Retinal pigment epithelial cell (primary cell): ENCODE measurements at regions not wholly inside any gene's neighbourhood (a gene's known extent, or its start where the extent isn't known, plus 50 kb on each side); places are given as distances from the start of the nearest gene placed in this dataset.
"Not testable (repeated sequence)": the region's sequence is repeated elsewhere in the genome, so short reads cannot be mapped to it uniquely, and the experiment has no call there.

Experiments used
- DNase-seq: peaks from one replicate; pipeline ENCODE4 v3.0.0-alpha.2; 2010; ENCODE audit warnings: low read depth
- H3K4me3 ChIP-seq: 2 replicates; pipeline ENCODE4 v1.5.1; 2011; ENCODE audit warnings: mild to moderate bottlenecking, low read length, control low read depth, moderate library complexity
- TF ChIP-seq, protein P1 (sequence below): conservative IDR thresholded peaks from 2 replicates; pipeline ENCODE4 v1.5.1; 2011; ENCODE audit warnings: low read depth, low read length, control low read depth, inconsistent platforms

DNA sequence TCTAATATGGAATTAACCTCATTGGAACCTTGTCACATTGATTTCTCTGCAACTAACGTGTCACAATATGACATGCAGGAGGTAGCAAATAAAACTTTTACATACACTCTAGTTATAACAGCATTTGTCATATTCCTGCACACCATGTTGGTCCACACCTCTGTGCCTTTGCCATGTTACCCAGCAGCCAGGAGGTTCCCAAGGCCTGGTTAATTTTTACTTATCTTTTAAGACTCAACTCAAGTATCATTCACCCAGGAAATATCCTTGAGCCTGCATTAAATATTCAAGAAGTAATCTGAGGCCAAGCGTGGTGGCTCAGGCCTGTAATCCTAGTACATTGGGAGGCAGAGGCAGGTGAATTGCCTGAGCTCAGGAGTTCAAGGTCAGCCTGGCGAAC lies 447.2 kb upstream of the NR5A2 start:
- TF ChIP-seq, protein P1, sequence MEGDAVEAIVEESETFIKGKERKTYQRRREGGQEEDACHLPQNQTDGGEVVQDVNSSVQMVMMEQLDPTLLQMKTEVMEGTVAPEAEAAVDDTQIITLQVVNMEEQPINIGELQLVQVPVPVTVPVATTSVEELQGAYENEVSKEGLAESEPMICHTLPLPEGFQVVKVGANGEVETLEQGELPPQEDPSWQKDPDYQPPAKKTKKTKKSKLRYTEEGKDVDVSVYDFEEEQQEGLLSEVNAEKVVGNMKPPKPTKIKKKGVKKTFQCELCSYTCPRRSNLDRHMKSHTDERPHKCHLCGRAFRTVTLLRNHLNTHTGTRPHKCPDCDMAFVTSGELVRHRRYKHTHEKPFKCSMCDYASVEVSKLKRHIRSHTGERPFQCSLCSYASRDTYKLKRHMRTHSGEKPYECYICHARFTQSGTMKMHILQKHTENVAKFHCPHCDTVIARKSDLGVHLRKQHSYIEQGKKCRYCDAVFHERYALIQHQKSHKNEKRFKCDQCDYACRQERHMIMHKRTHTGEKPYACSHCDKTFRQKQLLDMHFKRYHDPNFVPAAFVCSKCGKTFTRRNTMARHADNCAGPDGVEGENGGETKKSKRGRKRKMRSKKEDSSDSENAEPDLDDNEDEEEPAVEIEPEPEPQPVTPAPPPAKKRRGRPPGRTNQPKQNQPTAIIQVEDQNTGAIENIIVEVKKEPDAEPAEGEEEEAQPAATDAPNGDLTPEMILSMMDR = no peak
- no peak for DNase-seq

DNA sequence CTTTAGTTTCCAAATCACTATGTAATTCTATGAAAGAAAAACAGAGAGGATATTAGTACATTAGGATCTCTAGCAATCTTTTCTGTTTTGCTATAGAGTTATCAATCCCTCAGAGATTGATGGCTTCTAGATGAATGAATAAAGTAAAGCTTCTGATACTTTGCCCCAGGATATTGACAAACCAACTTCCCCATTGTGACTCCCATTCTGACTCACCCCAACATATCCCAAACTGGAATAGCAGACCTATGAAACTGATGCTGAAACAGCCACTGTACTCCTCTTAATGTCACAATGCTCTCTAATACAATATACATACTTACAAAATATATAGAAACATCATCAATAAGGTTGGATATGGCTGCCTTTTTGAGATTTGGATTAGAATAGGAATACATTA lies 442.1 kb upstream of the NR5A2 start:
- TF ChIP-seq, protein P1 = no peak
- no peak for DNase-seq
- no peak overlapping the region for H3K4me3 ChIP-seq

More for the DNA sequence above, 447.2 kb upstream of the NR5A2 start:
- H3K4me3 ChIP-seq = no peak overlapping the region

DNA sequence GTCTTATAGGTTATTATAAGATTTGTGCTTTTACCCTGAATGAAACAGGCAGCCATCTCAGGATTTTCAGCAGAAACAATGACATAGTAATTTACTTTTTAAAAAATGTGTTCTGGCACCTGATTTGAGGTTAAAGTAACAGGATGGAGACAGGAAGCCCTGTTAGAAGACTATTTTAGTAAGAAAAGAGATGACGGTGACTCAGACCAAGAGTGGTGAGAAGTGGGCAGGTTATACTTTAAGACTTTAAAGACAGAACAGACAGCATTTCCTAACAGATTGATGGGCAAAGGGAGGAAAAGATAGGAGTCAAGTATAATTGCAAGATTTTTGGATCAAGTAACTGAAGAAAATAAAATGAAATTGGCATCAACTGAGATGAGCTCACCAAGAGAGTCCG lies 436.8 kb upstream of the NR5A2 start:
- no peak for DNase-seq
- no peak overlapping the region for H3K4me3 ChIP-seq
- TF ChIP-seq, protein P1 = no peak

DNA sequence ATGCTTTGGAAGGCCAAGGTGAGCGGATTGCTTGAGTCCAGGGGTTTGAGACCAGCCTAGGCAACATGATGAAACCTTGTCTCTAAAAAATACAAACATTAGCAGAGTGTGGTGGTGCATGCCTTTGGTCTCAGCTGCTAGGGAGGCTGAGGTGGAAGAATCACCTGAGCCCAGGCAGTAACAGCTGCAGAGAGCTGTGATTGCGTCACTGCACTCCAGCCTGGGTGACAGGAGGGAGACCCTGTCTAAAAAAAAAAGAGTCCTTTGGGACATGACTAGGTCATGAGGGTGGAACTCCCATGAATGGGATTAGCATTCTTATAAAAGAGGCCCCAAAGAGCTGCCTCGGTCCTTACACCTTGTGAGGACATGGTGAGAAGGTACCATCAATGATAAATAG lies 436.0 kb upstream of the NR5A2 start:
- no peak overlapping the region for H3K4me3 ChIP-seq
- TF ChIP-seq, protein P1 = no peak
- DNase-seq = no peak

DNA sequence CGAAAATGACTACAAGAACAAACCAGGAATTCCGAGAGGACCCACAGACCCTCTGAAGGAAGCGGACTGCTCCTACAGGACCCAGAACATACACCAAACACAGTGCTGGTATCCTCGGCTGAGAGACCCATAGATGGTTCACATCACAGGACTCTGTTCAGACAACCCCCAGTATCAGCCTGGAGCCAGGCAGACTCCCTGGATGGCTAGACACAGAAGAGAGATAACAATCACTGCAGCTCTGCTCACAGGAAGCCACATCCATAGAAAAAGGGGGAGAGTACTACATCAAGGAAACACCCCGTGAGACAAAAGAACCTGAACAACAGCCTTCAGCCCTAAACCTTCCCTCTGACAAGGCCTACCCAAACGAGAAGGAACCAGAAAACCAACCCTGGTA lies 434.0 kb upstream of the NR5A2 start:
- H3K4me3 ChIP-seq = no peak overlapping the region
- DNase-seq = no peak
- TF ChIP-seq, protein P1 = no peak

DNA sequence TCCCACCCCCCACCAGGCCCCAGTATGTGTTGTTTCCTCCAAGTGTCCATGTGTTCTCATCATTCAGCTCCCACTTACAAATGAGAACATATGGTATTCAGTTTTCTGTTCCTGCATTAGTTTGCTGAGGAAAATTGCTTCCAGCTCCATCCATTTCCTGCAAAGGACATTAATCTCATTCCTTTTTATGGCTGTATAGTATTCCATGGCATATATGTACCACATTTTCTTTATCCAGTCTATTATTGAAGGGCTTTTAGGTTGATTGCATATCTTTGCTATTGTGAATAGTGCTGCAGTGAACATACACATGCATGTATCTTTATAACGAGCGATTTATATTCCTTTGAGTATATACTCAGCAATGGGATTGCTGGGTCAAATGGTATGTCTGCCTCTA lies 431.1 kb upstream of the NR5A2 start:
- not testable (repeated sequence) for DNase-seq

DNA sequence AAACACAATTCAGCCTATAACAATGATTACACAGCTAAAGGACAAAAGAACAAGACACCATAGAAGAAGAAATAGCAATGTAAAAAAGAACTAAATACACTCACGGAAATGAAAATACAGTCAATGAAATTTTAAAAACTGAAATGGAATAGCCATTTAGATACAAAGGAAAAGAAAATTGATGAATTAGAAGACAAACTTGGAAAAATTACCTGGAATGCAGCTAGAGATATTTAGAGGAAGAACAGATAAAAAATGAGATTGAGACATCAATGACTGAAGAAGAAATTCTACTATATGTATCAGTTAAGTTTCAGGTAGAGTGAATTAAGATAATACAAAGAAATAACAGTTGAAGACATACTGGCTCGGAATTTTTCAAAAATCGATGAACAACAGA lies 430.4 kb upstream of the NR5A2 start:
- TF ChIP-seq, protein P1 = no peak
- no peak for DNase-seq
- H3K4me3 ChIP-seq = no peak overlapping the region

More for the DNA sequence above, 431.1 kb upstream of the NR5A2 start:
- H3K4me3 ChIP-seq = not testable (repeated sequence)

DNA sequence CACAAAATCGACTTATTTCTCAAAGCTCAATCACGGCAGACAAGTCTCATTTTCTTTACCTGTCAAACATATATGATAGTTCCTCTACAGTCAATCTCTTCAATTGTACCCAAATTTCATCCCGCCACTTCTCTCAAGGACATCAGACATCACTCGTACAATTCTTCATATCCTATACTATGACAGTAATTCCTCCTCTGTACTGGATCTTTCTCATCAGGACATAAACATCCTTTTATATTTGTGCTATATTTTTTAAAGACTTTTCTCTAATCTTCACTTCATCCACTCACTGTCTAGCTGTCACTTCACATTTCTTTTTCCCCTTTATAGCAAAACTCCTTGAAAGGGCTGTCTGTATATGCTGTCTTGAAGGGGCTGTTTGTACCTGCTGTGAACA lies 419.1 kb upstream of the NR5A2 start:
- H3K4me3 ChIP-seq = no peak overlapping the region
- DNase-seq = no peak
- TF ChIP-seq, protein P1 = no peak
